ENCODE measurements at regions not wholly inside any gene's neighbourhood (a gene's known extent, or its start where the extent isn't known, plus 50 kb on each side); places are given as distances from the start of the nearest gene placed in this dataset.

DNA sequence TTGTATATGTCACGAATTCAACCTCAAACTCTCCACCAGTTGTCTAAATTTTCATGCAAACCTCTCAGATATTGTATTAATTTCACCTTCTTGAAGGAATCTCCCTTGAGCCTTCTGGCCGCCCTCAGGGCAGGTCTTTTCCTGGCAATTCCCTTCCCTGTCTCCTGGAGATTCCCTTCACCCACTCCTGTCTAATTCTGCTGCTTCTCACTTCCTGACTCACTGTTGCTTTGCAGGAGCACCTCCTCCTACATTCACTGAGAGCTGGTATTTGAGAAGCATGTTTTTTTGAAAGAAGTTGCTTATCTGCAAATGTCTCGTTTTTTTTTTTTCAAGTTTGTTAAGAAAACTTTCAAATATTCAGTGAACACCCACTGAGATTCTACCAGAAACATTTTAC, 79.9 kb upstream of the OTOS start:
- DNase-seq (peak in 1 of 3 donors; percentile 4), ATAC-seq (ENCODE audit: insufficient read depth, low FRiP score) (no peak)
- no peak overlapping the region for H3K27ac ChIP-seq (ENCODE audit: low read depth in 1 of 2, low read length in 1 of 2)
- H3K4me1 ChIP-seq (ENCODE audit: control insufficient read depth in 5 of 5, insufficient read depth in 5 of 5, low read length in 5 of 5): no peaks in the 10 kb centered on the region
- peaks cover 0 to 2% (median 0%) of the 10 kb centered on the region in 3 donors for H3K27me3 ChIP-seq (ENCODE audit: control insufficient read depth in 3 of 3, insufficient read depth in 3 of 3, low read length in 2 of 3)
- no peak overlapping the region for H3K9ac ChIP-seq (ENCODE audit: insufficient read depth in 1 of 2, low read length in 2 of 2)
- TF ChIP-seq, protein P1, sequence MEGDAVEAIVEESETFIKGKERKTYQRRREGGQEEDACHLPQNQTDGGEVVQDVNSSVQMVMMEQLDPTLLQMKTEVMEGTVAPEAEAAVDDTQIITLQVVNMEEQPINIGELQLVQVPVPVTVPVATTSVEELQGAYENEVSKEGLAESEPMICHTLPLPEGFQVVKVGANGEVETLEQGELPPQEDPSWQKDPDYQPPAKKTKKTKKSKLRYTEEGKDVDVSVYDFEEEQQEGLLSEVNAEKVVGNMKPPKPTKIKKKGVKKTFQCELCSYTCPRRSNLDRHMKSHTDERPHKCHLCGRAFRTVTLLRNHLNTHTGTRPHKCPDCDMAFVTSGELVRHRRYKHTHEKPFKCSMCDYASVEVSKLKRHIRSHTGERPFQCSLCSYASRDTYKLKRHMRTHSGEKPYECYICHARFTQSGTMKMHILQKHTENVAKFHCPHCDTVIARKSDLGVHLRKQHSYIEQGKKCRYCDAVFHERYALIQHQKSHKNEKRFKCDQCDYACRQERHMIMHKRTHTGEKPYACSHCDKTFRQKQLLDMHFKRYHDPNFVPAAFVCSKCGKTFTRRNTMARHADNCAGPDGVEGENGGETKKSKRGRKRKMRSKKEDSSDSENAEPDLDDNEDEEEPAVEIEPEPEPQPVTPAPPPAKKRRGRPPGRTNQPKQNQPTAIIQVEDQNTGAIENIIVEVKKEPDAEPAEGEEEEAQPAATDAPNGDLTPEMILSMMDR (IDR thresholded peaks at IDR 0.05; ENCODE audit: control extremely low read depth, extremely low read depth): no peak
- 45 to 63% methylated on average over 3 of the region's 3 CpGs for WGBS, 2 donors
- H3K4me3 ChIP-seq: no peak overlapping the region
- no peaks in the 10 kb centered on the region for H3K9me3 ChIP-seq (ENCODE audit: control insufficient read depth in 4 of 4, insufficient read depth in 3 of 4, low read length in 3 of 4)
- no peaks in the 10 kb centered on the region for H3K36me3 ChIP-seq (ENCODE audit: control insufficient read depth in 4 of 4, insufficient read depth in 4 of 4, low read length in 4 of 4)

DNA sequence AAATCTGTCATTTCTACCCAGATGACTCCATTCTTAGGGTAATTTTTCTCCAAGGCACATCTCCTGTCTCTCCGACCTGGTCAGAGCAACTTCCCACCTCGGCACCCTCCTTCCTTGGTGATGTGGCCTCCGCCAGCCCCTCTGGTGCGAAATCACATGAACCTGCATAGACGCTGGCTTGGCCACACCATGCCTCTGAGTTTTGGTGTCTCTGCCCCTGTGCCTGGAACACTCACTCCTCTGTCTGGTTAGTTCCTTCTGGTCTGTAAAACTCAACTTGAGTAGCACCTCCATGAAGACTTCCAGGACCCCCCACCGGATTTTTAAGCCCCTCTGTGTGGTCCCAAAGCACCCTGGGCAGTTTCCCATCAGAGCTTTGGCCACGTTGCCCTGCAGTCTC, 83.2 kb upstream of the OTOS start:
- ATAC-seq (ENCODE audit: insufficient read depth, low FRiP score) (no peak), DNase-seq (no peak)
- Histone ChIP-seq H3K27me3 (ENCODE audit: control insufficient read depth in 3 of 3, insufficient read depth in 3 of 3, low read length in 2 of 3) (peaks cover 0 to 2% (median 0%) of the 10 kb centered on the region in 3 donors), H3K9me3 (ENCODE audit: control insufficient read depth in 4 of 4, insufficient read depth in 3 of 4, low read length in 3 of 4) (peaks cover 0 to 10% (median 0%) of the 10 kb centered on the region in 4 donors), H3K4me3 (no peak overlapping the region), H3K4me1 (ENCODE audit: control insufficient read depth in 5 of 5, insufficient read depth in 5 of 5, low read length in 5 of 5) (no peaks in the 10 kb centered on the region), H3K9ac (ENCODE audit: insufficient read depth in 1 of 2, low read length in 2 of 2) (no peak overlapping the region), H3K27ac (ENCODE audit: low read depth in 1 of 2, low read length in 1 of 2) (no peak overlapping the region), H3K36me3 (ENCODE audit: control insufficient read depth in 4 of 4, insufficient read depth in 4 of 4, low read length in 4 of 4) (no peaks in the 10 kb centered on the region)
- TF ChIP-seq, protein P1 (IDR thresholded peaks at IDR 0.05; ENCODE audit: control extremely low read depth, extremely low read depth): no peak
- 73 to 84% methylated on average over 7 of the region's 7 CpGs for WGBS, 2 donors

GRCh38 chr2:240224676-240225075, 84.2 kb upstream of the OTOS start:
- Histone ChIP-seq H3K36me3 (ENCODE audit: control insufficient read depth in 4 of 4, insufficient read depth in 4 of 4, low read length in 4 of 4) (no peaks in the 10 kb centered on the region), H3K9ac (ENCODE audit: insufficient read depth in 1 of 2, low read length in 2 of 2) (no peak overlapping the region), H3K4me1 (ENCODE audit: control insufficient read depth in 5 of 5, insufficient read depth in 5 of 5, low read length in 5 of 5) (no peaks in the 10 kb centered on the region), H3K4me3 (no peak overlapping the region), H3K9me3 (ENCODE audit: control insufficient read depth in 4 of 4, insufficient read depth in 3 of 4, low read length in 3 of 4) (peaks cover 0 to 10% (median 1%) of the 10 kb centered on the region in 4 donors), H3K27ac (ENCODE audit: low read depth in 1 of 2, low read length in 1 of 2) (no peak overlapping the region), H3K27me3 (ENCODE audit: control insufficient read depth in 3 of 3, insufficient read depth in 3 of 3, low read length in 2 of 3) (peaks cover 0 to 2% (median 0%) of the 10 kb centered on the region in 3 donors)
- 70 to 73% methylated on average over 5 of the region's 5 CpGs for WGBS, 2 donors
- ATAC-seq (ENCODE audit: insufficient read depth, low FRiP score) (no peak), DNase-seq (peak in 1 of 3 donors; percentile 4)
- TF ChIP-seq, protein P1 (IDR thresholded peaks at IDR 0.05; ENCODE audit: control extremely low read depth, extremely low read depth): no peak

GRCh38 chr2:240225131-240225530, 84.7 kb upstream of the OTOS start:
- no peak for ATAC-seq (ENCODE audit: insufficient read depth, low FRiP score)

More at GRCh38 chr2:240225131-240225530, 84.7 kb upstream of the OTOS start:
- peaks cover 0 to 14% (median 1%) of the 10 kb centered on the region in 4 donors for H3K9me3 ChIP-seq (ENCODE audit: control insufficient read depth in 4 of 4, insufficient read depth in 3 of 4, low read length in 3 of 4)
- no peaks in the 10 kb centered on the region for H3K4me1 ChIP-seq (ENCODE audit: control insufficient read depth in 5 of 5, insufficient read depth in 5 of 5, low read length in 5 of 5)
- H3K4me3 ChIP-seq: no peak overlapping the region
- no peak for DNase-seq
- no peak overlapping the region for H3K27ac ChIP-seq (ENCODE audit: low read depth in 1 of 2, low read length in 1 of 2)
- no peaks in the 10 kb centered on the region for H3K36me3 ChIP-seq (ENCODE audit: control insufficient read depth in 4 of 4, insufficient read depth in 4 of 4, low read length in 4 of 4)
- no peak overlapping the region for H3K9ac ChIP-seq (ENCODE audit: insufficient read depth in 1 of 2, low read length in 2 of 2)
- H3K27me3 ChIP-seq (ENCODE audit: control insufficient read depth in 3 of 3, insufficient read depth in 3 of 3, low read length in 2 of 3): no peaks in the 10 kb centered on the region
- TF ChIP-seq, protein P1 (IDR thresholded peaks at IDR 0.05; ENCODE audit: control extremely low read depth, extremely low read depth): no peak
- 66 to 80% methylated on average over 4 of the region's 4 CpGs for WGBS, 2 donors

Measured in lung (tissue), 11 donors.